GM12892 (cell line): ENCODE measurements at regions not wholly inside any gene's neighbourhood (a gene's known extent, or its start where the extent isn't known, plus 50 kb on each side); places are given as distances from the start of the nearest gene placed in this dataset.

ENCODE experiments used
- POLR2A ChIP-seq: IDR thresholded peaks from 2 replicates; pipeline ENCODE4 v1.6.1; 2011; ENCODE audit warnings: low read depth, low read length, control low read depth
- POLR2AphosphoS5 ChIP-seq: IDR thresholded peaks from 2 replicates; pipeline ENCODE4 v1.6.1; 2011; ENCODE audit warnings: low read depth, low read length, control low read depth

- no peak for TF ChIP-seq POLR2A
- TF ChIP-seq POLR2AphosphoS5: no peak
Observed at GRCh38 chr3:41138601-41139000, 60.7 kb upstream of the CTNNB1 start.
